CD14-positive monocyte (primary cell): ENCODE measurements at regions not wholly inside any gene's neighbourhood (a gene's known extent, or its start where the extent isn't known, plus 50 kb on each side); places are given as distances from the start of the nearest gene placed in this dataset.
"Not testable (repeated sequence)": the region's sequence is repeated elsewhere in the genome, so short reads cannot be mapped to it uniquely, and the experiment has no call there.

ENCODE experiments used
- DNase-seq, 3 donors: peaks; one replicate each; pipeline ENCODE4 v3.0.0-alpha.2; 2011 to 2022
- H2AFZ ChIP-seq: 2 replicates; pipeline ENCODE4 v1.6.0; 2012; ENCODE audit warnings: mild to moderate bottlenecking, low read depth, low read length, inconsistent platforms; ENCODE audit not compliant: insufficient read depth, poor library complexity, severe bottlenecking
- H3K27ac ChIP-seq, 2 donors: 1 replicate in 1 of 2; 2 replicates in 1 of 2; pipeline ENCODE4 v1.5.1; 2012 to 2013; ENCODE audit warnings: low read length in 2 of 2, control low read depth in 1 of 2, inconsistent platforms in 1 of 2, low read depth in 1 of 2, mild to moderate bottlenecking in 1 of 2
- H3K27me3 ChIP-seq, 2 donors: one replicate each; pipeline versions ENCODE4 v1.6.0 to v1.6.1; 2011 to 2013; ENCODE audit warnings: low read length in 2 of 2; ENCODE audit not compliant: control insufficient read depth in 2 of 2, insufficient read depth in 2 of 2
- H3K36me3 ChIP-seq, 2 donors: replicated peaks in 1 of 2; 1 replicate in 1 of 2; 2 replicates in 1 of 2; pipeline versions ENCODE4 v1.5.1 to v1.6.1; 2012 to 2013; ENCODE audit warnings: low read length in 2 of 2, control low read depth in 1 of 2, inconsistent platforms in 1 of 2, mild to moderate bottlenecking in 1 of 2; ENCODE audit not compliant: insufficient read depth in 2 of 2, control insufficient read depth in 1 of 2
- H3K4me1 ChIP-seq, 2 donors: 1 replicate in 1 of 2; 2 replicates in 1 of 2; pipeline versions ENCODE4 v1.5.1 to v1.6.1; 2012 to 2013; ENCODE audit warnings: low read length in 2 of 2, control low read depth in 1 of 2, inconsistent platforms in 1 of 2, mild to moderate bottlenecking in 1 of 2, moderate library complexity in 1 of 2; ENCODE audit not compliant: insufficient read depth in 2 of 2, control insufficient read depth in 1 of 2
- H3K4me2 ChIP-seq: replicated peaks from 2 replicates; pipeline ENCODE3; 2012; ENCODE audit warnings: low read length, moderate library complexity, mild to moderate bottlenecking; ENCODE audit not compliant: poor library complexity, severe bottlenecking; ENCODE audit errors: extremely low read depth
- H3K4me3 ChIP-seq, 3 experiments: fragments of 200-600 bp in 1 of 3; sonication (generic) in 1 of 3; replicated peaks in 1 of 3; 1 replicate in 2 of 3; 2 replicates in 1 of 3; pipeline ENCODE4 v1.5.1; 2011 to 2013; ENCODE audit warnings: low read length in 3 of 3, mild to moderate bottlenecking in 3 of 3, control low read depth in 2 of 3, low read depth in 2 of 3, inconsistent platforms in 1 of 3, moderate library complexity in 1 of 3
- H3K79me2 ChIP-seq: 2 replicates; pipeline ENCODE4 v1.6.0; 2012; ENCODE audit warnings: mild to moderate bottlenecking, control low read depth, inconsistent platforms, low read length, moderate library complexity; ENCODE audit not compliant: insufficient read depth
- H3K9ac ChIP-seq: 2 replicates; pipeline ENCODE4 v1.6.0; 2017; ENCODE audit warnings: low read length, mild to moderate bottlenecking; ENCODE audit not compliant: insufficient read depth, poor library complexity, severe bottlenecking
- H3K9me3 ChIP-seq, 2 donors: replicated peaks in 1 of 2; 1 replicate in 1 of 2; 2 replicates in 1 of 2; pipeline versions ENCODE4 v1.5.1 to v1.6.1; 2012 to 2013; ENCODE audit warnings: low read length in 2 of 2, control low read depth in 1 of 2; ENCODE audit not compliant: control insufficient read depth in 1 of 2, insufficient read depth in 1 of 2
- H4K20me1 ChIP-seq: 2 replicates; pipeline ENCODE4 v1.6.0; 2012; ENCODE audit warnings: mild to moderate bottlenecking, low read length, control low read depth, moderate library complexity; ENCODE audit not compliant: insufficient read depth
- H3K27ac Mint-ChIP-seq, 7 donors: one replicate each; pipeline ENCODE4 v1.8.0; 2020; ENCODE audit warnings: mild to moderate bottlenecking in 7 of 7, mixed read lengths in 7 of 7, moderate library complexity in 6 of 7, inconsistent platforms in 2 of 7
- H3K27me3 Mint-ChIP-seq, 3 donors: one replicate each; pipeline ENCODE4 v1.8.0; 2021 to 2022; ENCODE audit warnings: low read depth in 3 of 3, mild to moderate bottlenecking in 3 of 3, mixed read lengths in 3 of 3, moderate library complexity in 3 of 3, inconsistent platforms in 1 of 3
- H3K36me3 Mint-ChIP-seq, 2 donors: one replicate each; pipeline ENCODE4 v1.8.0; 2020; ENCODE audit warnings: mixed read lengths in 2 of 2, inconsistent platforms in 1 of 2, mild to moderate bottlenecking in 1 of 2
- H3K4me1 Mint-ChIP-seq: one replicate; pipeline ENCODE4 v1.8.0; 2020; ENCODE audit warnings: mild to moderate bottlenecking, mixed read lengths
- H3K4me3 Mint-ChIP-seq, 2 donors: one replicate each; pipeline ENCODE4 v1.8.0; 2020; ENCODE audit warnings: mild to moderate bottlenecking in 2 of 2, mixed read lengths in 2 of 2, moderate library complexity in 1 of 2
- H3K9me3 Mint-ChIP-seq, 7 donors: one replicate each; pipeline ENCODE4 v1.8.0; 2020 to 2022; ENCODE audit warnings: mixed read lengths in 7 of 7, mild to moderate bottlenecking in 6 of 7, moderate library complexity in 6 of 7, inconsistent platforms in 2 of 7
- CTCF ChIP-seq: fragments of 200-600 bp; IDR thresholded peaks from one replicate; pipeline ENCODE4 v1.8.0; 2022; ENCODE audit warnings: antibody characterized with exemption, mild to moderate bottlenecking
- WGBS: methylation state at CpG from one replicate; pipeline ENCODE4 v1.1.5; 2013; ENCODE audit warnings: missing lambda C conversion rate; ENCODE audit not compliant: insufficient coverage; 5-methylcytosine and 5-hydroxymethylcytosine counted together
- intact Hi-C, 2 donors: fragments of 100-400 bp; cut with micrococcal nuclease; formaldehyde crosslinking; loops; one replicate each; pipeline versions ENCODE4 v1.15.0 to v1.15.1; 2023

- H3K4me3 Mint-ChIP-seq = not testable (repeated sequence)
Observed at GRCh38 chr15:24557281-24557680, 118.3 kb upstream of the NPAP1 start.

GRCh38 chr15:24607636-24608035, 67.9 kb upstream of the NPAP1 start:
- no peak for TF ChIP-seq CTCF
- H3K9me3 Mint-ChIP-seq = peaks cover 6 to 28% (median 14%) of the 10 kb centered on the region in 7 donors
- peaks cover 29 to 88% of the 10 kb centered on the region in 2 donors for H3K9me3 ChIP-seq

More at GRCh38 chr15:24557281-24557680, 118.3 kb upstream of the NPAP1 start:
- intact Hi-C loops, H3K4me1 Mint-ChIP-seq, H3K27me3 Mint-ChIP-seq, H3K36me3 Mint-ChIP-seq, H3K4me3 ChIP-seq, H3K79me2 ChIP-seq, H3K4me1 ChIP-seq, DNase-seq, H3K36me3 ChIP-seq, H3K9ac ChIP-seq, H3K27ac ChIP-seq, H4K20me1 ChIP-seq, H2AFZ ChIP-seq, H3K27me3 ChIP-seq, H3K4me2 ChIP-seq: not testable (repeated sequence)
- H3K27ac Mint-ChIP-seq = peak overlapping the region in 1 of 7 donors; percentile 50
- peaks cover 4 to 24% of the 10 kb centered on the region in 2 donors for H3K9me3 ChIP-seq
- no CpG with 5 or more reads among the region's 5 CpGs for WGBS
- peaks cover 0 to 34% (median 12%) of the 10 kb centered on the region in 7 donors for H3K9me3 Mint-ChIP-seq

More at GRCh38 chr15:24607636-24608035, 67.9 kb upstream of the NPAP1 start:
- intact Hi-C loops = loop anchor here in 1 of 2 donors (10.0 kb wide), 1 partner anchor 63 kb away; no protein-coding TSS in a partner anchor
- no peak overlapping the region for H3K9ac ChIP-seq
- no peaks in the 10 kb centered on the region for H3K79me2 ChIP-seq
- no peak overlapping the region for H3K4me3 ChIP-seq
- no peaks in the 10 kb centered on the region for H4K20me1 ChIP-seq
- no peak overlapping the region for H3K27ac ChIP-seq
- Mint-ChIP-seq H3K4me3 (no peak overlapping the region), H3K27me3 (no peaks in the 10 kb centered on the region), H3K4me1 (no peaks in the 10 kb centered on the region), H3K36me3 (no peaks in the 10 kb centered on the region), H3K27ac (no peak overlapping the region)
- H3K4me2 ChIP-seq = no peak overlapping the region
- DNase-seq = no peak
- 80% methylated on average over 4 of the region's 4 CpGs for WGBS
- no peak overlapping the region for H2AFZ ChIP-seq
- no peaks in the 10 kb centered on the region for H3K36me3 ChIP-seq
- no peaks in the 10 kb centered on the region for H3K4me1 ChIP-seq
- no peaks in the 10 kb centered on the region for H3K27me3 ChIP-seq
